Cerebellar nuclear complex (tissue), 1 donor: ENCODE measurements at regions not wholly inside any gene's neighbourhood (a gene's known extent, or its start where the extent isn't known, plus 50 kb on each side); places are given as distances from the start of the nearest gene placed in this dataset.

ENCODE experiments used
- DNase-seq, 2 experiments: peaks; one replicate each; lab custom pipeline; 2025; lab: John Stamatoyannopoulos, UW

- no peak for DNase-seq
Observed at GRCh38 chr20:60960500-60960899, 291.6 kb upstream of the CDH4 start.

DNA sequence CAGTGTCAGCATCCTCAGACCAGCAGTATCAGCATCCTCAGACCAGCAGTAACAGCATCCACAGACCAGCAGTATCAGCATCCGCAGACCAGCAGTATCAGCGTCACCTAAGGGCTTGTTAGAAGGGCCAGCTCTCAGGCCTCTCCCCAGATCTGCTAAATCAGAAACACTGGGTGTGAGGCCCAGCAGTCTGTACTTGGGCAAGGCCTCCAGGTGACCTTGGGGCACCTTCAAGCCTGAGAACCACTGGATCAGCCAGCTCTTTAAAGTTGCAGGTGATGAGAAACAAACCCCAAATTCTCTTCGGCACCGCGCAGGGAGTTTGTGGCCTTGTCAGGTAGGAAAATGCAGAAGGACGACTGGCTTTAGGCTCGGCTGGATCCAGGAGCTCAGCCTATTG, 290.5 kb upstream of the CDH4 start:
- no peak for DNase-seq

- DNase-seq, result no peak
Observed at GRCh38 chr20:60962367-60963045, 289.6 kb upstream of the CDH4 start.

DNA sequence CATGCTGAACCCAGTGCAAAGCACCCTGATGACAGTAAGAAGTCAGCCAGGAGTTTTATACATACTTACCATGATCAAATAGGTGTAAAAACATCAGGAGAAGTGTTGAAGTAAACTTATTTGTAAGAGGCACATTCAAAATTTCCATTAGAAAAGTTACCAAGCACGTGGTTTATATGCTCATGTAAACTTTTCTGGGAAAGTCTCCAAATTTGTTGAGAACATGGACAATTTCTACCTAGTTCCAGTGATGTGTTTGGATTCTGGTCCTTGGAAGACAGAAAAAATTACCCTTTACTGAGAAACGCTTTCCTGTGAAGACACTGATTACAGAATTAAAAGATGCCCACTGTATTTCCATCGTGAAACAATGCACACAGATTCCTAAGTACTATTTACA, 288.9 kb upstream of the CDH4 start:
- no peak for DNase-seq

GRCh38 chr20:60964911-60965310, 287.1 kb upstream of the CDH4 start:
- no peak for DNase-seq

DNA sequence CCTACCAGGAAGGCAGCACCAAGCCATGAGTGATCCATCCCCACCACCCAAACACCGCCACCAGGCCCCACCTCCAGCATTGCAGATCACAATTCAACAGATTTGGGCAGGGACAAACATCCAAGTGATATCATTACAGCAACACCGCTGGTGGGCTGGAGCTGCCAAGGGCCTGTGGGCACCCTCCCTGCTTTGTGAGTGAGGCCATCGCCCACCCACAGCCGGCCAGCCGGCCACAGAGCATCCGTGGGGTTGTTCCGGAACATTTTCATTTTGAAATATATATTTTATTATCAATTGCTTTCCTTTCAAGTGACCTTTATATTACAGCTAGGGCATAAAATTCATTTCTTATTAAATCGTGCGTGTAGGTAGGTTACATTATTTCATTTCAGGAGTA, 286.0 kb upstream of the CDH4 start:
- DNase-seq, result no peak

DNA sequence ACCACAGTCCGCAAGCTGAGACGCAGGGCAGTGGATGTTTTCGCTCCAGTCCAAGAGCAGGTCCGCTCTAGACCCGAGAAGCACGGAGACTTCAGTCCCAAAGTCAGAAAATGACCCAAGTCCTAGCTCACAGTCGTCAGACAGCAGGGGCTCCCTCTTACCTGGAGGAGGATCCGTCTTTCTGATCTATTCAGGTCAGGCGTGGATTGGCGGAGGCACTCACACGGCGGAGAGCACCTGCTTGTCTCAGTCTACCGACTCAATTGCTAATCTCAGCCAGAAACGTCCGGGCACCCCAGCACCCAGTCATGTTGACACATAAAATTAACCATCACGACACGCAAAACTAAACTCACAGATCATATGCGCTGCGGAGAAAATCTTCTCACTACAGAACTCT, 285.3 kb upstream of the CDH4 start:
- no peak for DNase-seq

DNA sequence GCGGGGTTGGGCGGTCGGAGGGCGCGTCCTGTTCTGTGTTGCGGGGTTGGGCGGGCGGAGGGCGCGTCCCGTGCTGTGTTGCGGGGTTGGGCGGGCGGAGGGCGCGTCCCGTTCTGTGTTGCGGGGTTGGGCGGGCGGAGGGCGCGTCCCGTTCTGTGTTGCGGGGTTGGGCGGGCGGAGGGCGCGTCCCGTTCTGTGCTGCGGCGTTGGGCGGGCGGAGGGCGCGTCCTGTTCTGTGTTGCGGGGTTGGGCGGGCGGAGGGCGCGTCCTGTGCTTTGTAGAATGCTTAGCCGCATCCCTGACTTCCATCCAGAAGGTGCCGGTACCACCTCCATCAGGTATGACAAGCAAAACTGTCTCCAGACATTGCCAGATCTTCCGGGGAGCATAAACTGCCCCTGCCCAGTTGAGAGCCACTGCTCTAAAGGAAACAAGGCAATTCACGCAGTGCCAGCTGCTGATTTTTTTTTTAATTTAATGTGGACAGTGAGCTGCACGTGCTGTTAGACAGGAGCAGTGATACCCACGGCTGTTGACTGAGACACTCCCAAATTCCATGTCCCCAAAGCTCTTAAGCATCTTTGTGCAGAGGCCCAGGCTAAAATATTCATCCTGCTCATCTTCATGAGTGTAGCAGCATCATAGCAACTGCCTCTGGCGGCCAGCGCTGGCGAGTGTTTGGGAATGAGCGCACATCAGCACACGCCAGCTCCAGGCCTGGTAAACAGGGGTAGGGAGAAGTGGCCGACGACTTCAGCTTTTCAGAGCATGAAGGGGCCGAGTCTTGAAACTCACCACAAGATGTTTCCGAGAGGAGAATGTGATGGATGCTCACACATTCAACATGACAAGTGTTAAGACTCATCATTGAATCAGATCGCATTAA, 284.4 kb upstream of the CDH4 start:
- no peak for DNase-seq

DNA sequence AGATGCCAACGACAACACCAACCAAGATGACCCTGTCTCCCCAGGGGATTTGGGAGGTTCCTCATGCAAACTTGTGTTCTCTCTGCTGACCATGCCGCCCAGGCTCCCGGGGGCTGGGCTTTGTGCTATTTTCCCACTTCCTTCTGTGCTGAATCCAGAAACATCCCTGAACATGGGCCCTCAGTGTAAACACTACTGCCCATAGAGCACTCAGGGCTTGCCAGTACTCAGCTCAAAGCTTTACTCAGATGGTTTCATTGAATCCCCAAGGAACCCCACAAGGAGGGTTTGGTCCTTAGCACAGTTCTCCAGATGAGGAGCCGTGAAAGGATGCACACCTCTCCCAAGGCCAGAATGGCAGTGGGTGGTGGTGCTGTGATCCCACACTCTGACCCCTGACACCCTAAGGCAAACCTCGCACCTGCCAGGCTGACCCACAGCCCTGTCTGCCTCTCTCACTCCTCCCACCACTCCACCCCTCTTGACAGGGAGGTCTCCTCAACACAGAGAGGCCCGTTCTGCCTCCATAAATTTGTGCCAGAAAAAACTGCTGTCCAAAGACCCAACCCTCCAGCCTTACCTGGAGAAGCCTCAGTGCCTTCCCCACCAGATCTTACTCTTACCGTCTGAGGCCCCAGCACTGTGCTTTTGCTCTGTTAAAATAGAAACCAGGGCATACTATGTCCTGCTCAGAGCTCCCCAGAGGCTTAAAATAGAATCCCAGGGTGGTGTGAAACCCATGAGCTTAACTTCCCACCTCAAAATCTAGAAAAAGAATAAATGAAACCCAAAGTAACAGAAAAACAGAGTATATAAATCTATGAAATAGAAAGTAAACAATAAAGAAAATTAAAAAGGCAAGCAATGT, 283.0 kb upstream of the CDH4 start:
- DNase-seq, result no peak

DNA sequence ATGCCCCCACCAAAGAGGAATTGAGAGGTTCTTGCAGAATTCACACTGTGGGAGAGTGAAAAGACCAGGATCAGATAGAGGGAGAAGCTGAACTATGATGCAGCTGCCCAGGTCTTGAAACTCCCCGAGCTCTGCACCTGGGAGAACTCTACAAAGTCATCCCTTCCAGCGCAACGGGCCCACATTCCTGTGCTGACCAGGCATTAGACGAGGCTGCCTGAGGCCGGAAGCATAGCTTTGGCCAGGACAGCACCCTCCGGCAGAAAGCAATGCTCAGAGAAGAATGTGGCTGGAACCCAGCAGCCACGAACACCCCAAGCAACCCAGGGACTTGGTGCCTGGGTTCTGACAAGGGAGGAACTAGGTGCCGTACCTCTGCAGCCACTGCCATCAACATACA, 281.5 kb upstream of the CDH4 start:
- no peak for DNase-seq

- no peak for DNase-seq
Observed at GRCh38 chr20:60974022-60974421, 278.0 kb upstream of the CDH4 start.

DNA sequence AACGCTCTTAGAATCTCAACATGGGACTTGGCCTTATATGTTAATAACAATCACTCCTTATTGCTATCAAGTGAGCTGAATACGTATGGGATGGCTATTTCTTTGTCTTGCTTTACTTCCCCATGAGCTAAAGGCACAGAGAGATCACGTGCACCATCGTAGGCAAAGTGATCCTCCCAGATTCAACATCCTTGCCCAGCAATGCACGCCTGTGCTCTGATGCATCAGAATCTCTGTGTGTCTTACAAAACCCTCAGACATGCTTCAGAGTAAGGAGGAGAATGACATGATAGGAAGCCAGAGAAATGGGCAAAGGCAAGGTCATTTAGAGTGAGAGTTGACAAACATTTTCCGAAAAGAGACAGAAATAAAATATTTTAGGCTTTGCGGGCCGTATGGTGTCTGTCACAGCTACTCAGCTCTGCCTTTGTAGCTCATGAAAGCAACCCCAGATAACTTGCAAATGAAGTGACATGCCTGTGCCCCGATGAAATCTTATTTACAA, 277.6 kb upstream of the CDH4 start:
- no peak for DNase-seq

DNA sequence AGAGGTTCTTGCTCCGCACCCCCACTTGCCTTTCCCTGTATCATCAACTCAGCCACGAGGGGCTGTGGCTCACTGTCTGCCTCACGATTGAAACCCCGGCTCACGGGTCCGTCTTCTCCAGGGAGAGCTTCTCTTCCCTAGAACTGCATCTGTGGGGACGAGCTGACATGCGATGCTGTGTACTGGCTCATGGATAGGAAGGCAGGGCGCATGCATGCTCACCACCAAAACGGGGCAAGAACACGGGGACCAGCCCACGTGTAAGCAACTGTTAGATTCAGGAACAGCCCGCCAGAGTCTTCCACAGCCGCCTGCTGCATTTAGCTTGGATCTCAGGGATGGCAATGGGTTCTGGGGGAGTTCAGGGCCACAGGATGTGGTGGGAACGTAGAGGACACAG, 275.9 kb upstream of the CDH4 start:
- no peak for DNase-seq

GRCh38 chr20:60976913-60977312, 275.1 kb upstream of the CDH4 start:
- DNase-seq, result no peak

DNA sequence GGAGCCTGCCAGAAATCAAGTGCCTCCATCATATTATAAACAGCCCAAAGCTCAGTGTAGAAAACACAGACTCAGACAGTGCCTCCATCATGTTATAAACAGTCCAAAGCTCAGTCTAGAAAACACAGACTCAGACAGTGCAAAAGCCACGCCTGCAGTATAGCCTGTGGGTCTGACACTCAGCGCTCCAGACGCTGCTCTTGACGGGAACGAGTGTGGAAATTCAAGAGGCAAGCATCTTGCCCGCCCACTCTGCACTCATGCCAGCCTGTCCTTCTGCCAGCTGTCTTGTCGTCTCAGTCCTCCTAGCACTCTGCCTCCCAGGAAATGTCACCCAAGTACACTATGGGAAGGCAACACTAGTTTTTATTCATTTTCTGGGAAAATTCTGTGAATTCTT, 274.2 kb upstream of the CDH4 start:
- no peak for DNase-seq

GRCh38 chr20:60984666-60985065, 267.4 kb upstream of the CDH4 start:
- DNase-seq, result no peak

DNA sequence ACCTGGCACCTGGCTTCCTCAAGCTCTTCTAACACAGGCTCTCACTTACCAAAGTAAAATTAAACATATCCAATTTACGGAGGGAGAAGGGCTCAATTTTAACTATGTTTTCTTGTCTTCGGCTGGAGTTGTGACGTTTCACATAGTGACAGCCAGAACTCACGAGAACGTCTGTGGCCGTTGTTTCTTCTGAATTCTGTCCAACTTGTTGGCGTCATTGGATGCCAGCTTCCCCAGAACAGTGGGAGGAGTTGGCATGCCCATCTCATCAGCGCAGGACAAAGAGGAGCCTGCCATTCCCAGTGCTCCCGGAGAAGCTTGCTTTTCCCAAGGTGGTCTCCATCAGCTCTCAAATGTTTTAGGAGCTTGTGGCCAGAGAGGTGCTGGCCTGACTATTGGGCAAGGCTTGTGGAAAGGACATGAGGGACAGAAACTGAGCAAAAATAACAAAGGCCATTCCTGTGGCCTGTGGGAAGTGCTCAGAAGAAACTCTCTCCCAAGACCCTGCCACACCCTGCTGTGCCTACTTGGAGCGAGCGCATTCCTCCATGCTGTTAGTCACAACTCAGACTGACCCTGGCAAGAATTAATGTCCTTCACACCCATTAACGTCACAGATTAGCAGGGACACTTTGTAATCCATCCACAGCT, 265.4 kb upstream of the CDH4 start:
- DNase-seq, result no peak

DNA sequence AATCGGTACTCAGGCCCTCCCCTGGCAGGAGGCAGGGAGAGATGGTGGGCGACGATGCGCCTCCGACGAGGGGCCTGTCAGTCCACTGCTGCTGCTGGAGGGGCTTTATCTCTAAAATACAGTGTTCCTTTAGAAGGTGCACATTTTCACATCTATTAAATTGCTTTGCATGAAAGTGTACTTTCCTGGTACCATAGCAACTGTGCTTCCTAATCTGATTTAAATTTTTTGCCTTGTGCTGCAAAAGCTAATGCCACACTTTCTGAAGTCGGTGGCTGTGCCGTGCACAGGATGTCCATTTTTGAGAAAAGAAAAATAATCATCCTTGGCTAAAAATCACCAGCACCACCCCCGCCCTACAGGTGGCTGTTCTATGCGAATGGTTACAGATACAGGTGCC, 262.0 kb upstream of the CDH4 start:
- DNase-seq, result no peak

DNA sequence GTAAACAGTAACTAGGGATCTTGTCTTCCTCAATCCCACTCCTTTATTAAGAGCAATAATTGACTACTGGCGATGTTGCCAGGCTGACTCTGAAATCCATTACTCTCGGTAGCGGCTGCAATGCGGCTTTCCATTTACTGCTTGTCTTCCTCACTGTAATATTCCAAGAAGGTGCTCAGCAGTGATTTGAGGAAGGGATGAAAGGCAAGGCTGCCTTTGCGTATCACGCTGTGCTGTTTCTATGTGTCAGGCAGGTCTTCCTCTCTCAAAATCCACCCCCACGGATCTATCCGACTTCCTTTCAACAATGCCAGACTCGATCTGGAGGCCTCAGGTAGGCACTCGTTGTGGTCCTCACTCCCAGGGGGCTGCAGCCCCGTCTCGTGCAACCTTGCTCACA, 261.4 kb upstream of the CDH4 start:
- DNase-seq, result no peak

DNA sequence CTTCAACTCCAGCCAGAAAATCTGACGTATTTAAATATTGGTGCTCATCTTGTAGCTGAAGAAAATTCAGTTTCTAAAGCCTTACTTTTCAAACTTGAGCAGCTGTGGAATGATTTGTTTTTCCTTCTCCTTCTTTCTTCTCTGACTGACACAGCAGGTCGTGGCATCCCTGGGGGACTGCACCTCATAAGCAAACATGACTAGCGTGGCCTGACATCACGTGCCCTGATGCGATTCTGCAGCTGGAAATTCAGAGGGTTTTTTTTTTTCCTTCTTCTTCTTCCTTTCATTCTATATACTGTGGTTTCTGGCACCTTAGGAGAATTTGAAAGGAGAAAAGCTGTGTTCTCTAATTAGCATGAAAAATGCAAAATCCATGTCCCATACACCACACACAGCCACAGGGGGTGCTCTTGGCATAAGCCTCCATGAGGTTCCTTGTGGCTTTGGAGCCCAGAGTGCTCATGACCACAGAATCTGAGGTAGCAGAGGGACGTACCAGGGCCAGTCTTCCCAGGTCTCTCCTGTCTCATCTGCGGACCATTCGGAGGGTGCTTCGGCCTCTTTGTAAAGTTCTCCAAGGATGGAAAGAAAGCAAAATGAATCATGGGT, 258.5 kb upstream of the CDH4 start:
- DNase-seq, result no peak

DNA sequence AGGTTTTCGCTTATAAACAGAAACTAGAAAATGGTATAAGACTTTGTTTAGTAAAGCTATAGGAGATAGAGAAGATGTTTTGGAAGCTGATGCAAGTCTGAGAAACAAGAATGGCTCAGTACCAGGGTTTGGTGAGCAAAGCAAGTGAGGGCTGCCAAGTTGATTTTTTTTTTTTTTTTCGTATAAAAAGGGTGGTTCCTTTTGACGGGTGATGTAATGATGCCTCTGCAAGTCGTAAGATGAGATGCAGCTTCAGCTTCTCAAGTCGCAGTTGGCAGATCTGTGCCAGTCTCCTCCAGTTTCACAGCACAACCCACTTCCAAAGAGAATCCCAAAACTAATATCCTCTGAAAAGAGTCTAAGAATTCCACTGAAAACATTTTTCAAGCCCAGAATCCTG, 252.8 kb upstream of the CDH4 start:
- DNase-seq, result no peak

DNA sequence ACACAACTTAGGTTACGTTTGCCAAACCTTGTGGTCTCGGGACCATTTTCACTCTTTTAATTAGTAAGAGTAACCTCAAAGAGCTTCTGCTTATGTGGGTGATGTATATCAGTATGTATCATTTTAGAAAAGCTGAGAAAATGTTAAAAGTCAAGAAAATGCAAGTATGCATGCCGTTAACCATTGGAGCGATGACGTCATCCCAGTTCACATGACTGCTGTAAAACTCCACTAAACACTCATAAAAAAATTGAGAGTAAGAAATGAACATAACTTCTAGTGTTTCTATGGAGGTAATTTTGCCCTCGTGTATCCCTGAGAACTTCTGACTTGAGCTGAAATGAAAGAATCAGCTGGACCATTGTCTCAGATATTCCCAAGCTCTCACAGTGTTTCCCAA, 250.0 kb upstream of the CDH4 start:
- DNase-seq, result no peak
